ENCODE measurements at regions not wholly inside any gene's neighbourhood (a gene's known extent, or its start where the extent isn't known, plus 50 kb on each side); places are given as distances from the start of the nearest gene placed in this dataset.
"Not testable (repeated sequence)": the region's sequence is repeated elsewhere in the genome, so short reads cannot be mapped to it uniquely, and the experiment has no call there.

GRCh38 chr5:84436866-84437265 lies 52.2 kb upstream of the EDIL3 start:
- TF ChIP-seq, protein P1, sequence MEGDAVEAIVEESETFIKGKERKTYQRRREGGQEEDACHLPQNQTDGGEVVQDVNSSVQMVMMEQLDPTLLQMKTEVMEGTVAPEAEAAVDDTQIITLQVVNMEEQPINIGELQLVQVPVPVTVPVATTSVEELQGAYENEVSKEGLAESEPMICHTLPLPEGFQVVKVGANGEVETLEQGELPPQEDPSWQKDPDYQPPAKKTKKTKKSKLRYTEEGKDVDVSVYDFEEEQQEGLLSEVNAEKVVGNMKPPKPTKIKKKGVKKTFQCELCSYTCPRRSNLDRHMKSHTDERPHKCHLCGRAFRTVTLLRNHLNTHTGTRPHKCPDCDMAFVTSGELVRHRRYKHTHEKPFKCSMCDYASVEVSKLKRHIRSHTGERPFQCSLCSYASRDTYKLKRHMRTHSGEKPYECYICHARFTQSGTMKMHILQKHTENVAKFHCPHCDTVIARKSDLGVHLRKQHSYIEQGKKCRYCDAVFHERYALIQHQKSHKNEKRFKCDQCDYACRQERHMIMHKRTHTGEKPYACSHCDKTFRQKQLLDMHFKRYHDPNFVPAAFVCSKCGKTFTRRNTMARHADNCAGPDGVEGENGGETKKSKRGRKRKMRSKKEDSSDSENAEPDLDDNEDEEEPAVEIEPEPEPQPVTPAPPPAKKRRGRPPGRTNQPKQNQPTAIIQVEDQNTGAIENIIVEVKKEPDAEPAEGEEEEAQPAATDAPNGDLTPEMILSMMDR (IDR thresholded peaks at IDR 0.05; ENCODE audit: insufficient read depth, low read length, poor library complexity, severe bottlenecking): no peak
- Histone ChIP-seq H3K4me3 (ENCODE audit: low read depth, low read length) (no peak overlapping the region), H3K36me3 (ENCODE audit: control insufficient read depth, insufficient read depth, low read length) (no peaks in the 10 kb centered on the region), H3K27me3 (ENCODE audit: control insufficient read depth, insufficient read depth, low read length) (no peaks in the 10 kb centered on the region)
- no peak for DNase-seq (ENCODE audit: low read depth)

- H3K27me3 ChIP-seq (ENCODE audit: control insufficient read depth, insufficient read depth, low read length); H3K4me3 ChIP-seq (ENCODE audit: low read depth, low read length); H3K36me3 ChIP-seq (ENCODE audit: control insufficient read depth, insufficient read depth, low read length); DNase-seq (ENCODE audit: low read depth): not testable (repeated sequence)
Measured at GRCh38 chr5:84435861-84436346, 51.2 kb upstream of the EDIL3 start.
